ENCODE measurements at regions not wholly inside any gene's neighbourhood (a gene's known extent, or its start where the extent isn't known, plus 50 kb on each side); places are given as distances from the start of the nearest gene placed in this dataset.

GRCh38 chr3:89889386-89889785, 782.0 kb downstream of the EPHA3 start:
- H3K9ac ChIP-seq (replicated peaks in 1 of 4; ENCODE audit: extremely low read depth in 1 of 4, low read depth in 3 of 4, low read length in 3 of 4) = no peak overlapping the region
- no peak overlapping the region for H3K18ac ChIP-seq (ENCODE audit: extremely low read depth, low read length)
- no peak overlapping the region; the same call in 1 of the 2 replicates for H2BK12ac ChIP-seq (ENCODE audit: low read depth, low read length)
- H3K4me3 ChIP-seq (ENCODE audit: extremely low read depth in 1 of 4, insufficient read depth in 2 of 4, low read depth in 3 of 4, low read length in 4 of 4) = no peak overlapping the region; a peak in 1 of 8 replicates
- peak overlapping the region; percentile 4 for H4K91ac ChIP-seq (replicated peaks; ENCODE audit: insufficient read length, low read length)
- H3K23me2 ChIP-seq (ENCODE audit: low read depth, low read length) = no peaks in the 10 kb centered on the region
- TF ChIP-seq SAP30 (IDR thresholded peaks at IDR 0.05; ENCODE audit: insufficient read depth, insufficient replicate concordance, low read length) (no peak), SIN3A (conservative IDR thresholded peaks at IDR 0.05 in 1 of 2, IDR thresholded peaks at IDR 0.05 in 1 of 2; ENCODE audit: low read depth in 1 of 2, low read length in 2 of 2) (no peak), TCF12 (IDR thresholded peaks at IDR 0.05; ENCODE audit: low read depth, low read length) (0 out of 2 replicates have a peak, but pooled peaks have one; percentile 35), ASH2L (IDR thresholded peaks at IDR 0.05; ENCODE audit: low read length) (peak; percentile 31)
- H3K79me1 ChIP-seq (ENCODE audit: low read depth, low read length) = no peaks in the 10 kb centered on the region
- FAIRE-seq (peak; percentile 81), DNase-seq (ENCODE audit: low read depth in 1 of 2, low spot score in 2 of 2) (peak in 1 of 2 experiments; percentile 10)
- no peak overlapping the region for H3K56ac ChIP-seq (replicated peaks; ENCODE audit: insufficient read length, low read depth, low read length)
- H3K14ac ChIP-seq (ENCODE audit: insufficient read length) = no peak overlapping the region
- H3K27ac ChIP-seq (ENCODE audit: low read depth, low read length) = no peak overlapping the region
- peak overlapping the region; percentile 28; the same call in 1 of the 2 replicates for H2BK5ac ChIP-seq (ENCODE audit: low read depth, low read length)
- H3K27me3 ChIP-seq (replicated peaks in 1 of 4; ENCODE audit: control insufficient read depth in 3 of 4, extremely low read depth in 1 of 4, insufficient read depth in 3 of 4, low read length in 3 of 4) = no peaks in the 10 kb centered on the region
- no peak overlapping the region; the same call in 1 of the 2 replicates for H2AFZ ChIP-seq (ENCODE audit: low read length)
- no peak overlapping the region for H3K23ac ChIP-seq (ENCODE audit: insufficient read length)
- H4K20me1 ChIP-seq (replicated peaks in 1 of 2; ENCODE audit: control insufficient read depth in 1 of 2, insufficient read depth in 2 of 2, low read length in 2 of 2) = no peaks in the 10 kb centered on the region
- H3K9me3 ChIP-seq (ENCODE audit: insufficient read depth in 2 of 2, low read depth in 1 of 2, low read length in 1 of 2) = peaks cover 11% of the 10 kb centered on the region in 2 experiments
- H3K4me2 ChIP-seq (ENCODE audit: insufficient read depth in 1 of 2, low read depth in 2 of 2, low read length in 2 of 2) = peak overlapping the region; percentile 23 to 31; a peak in 2 of 4 replicates
- CTCF ChIA-PET (ENCODE audit: partially characterized antibody) = interaction anchor here (1.4 kb wide), 1 partner anchor 57 kb away, joined by 3 read pairs; no protein-coding TSS in a partner anchor
- H4K8ac ChIP-seq (ENCODE audit: extremely low read depth, insufficient read depth, low read length) = no peak overlapping the region
- no peaks in the 10 kb centered on the region for H3K79me2 ChIP-seq (ENCODE audit: control insufficient read depth in 1 of 2, insufficient read depth in 2 of 2, low read length in 2 of 2)
- peaks cover 0 to 8% (median 4%) of the 10 kb centered on the region in 4 experiments; a peak in 4 of 7 replicates for H3K4me1 ChIP-seq (replicated peaks in 1 of 4; ENCODE audit: control insufficient read depth in 3 of 4, insufficient read depth in 4 of 4, low read length in 3 of 4)
- no peak overlapping the region for H4K5ac ChIP-seq (ENCODE audit: insufficient read length, low read depth, low read length)
- H2BK15ac ChIP-seq (ENCODE audit: low read length) = no peak overlapping the region; the same call in 1 of the 2 replicates
- no peak overlapping the region for H2BK120ac ChIP-seq (replicated peaks; ENCODE audit: low read depth, low read length)
- peaks cover 0 to 3% (median 0%) of the 10 kb centered on the region in 4 experiments; a peak in 2 of 8 replicates for H3K36me3 ChIP-seq (ENCODE audit: control insufficient read depth in 2 of 4, insufficient read depth in 4 of 4, low read length in 3 of 4)
- 0 out of 2 replicates have a peak overlapping the region, but pooled peaks have one; percentile 1 for H2BK20ac ChIP-seq (ENCODE audit: low read length)
- POLR2A ChIA-PET (ENCODE audit: partially characterized antibody) = no interaction called here
- H3K4ac ChIP-seq (replicated peaks; ENCODE audit: insufficient read length, low read depth, low read length) = no peak overlapping the region
- H2AK5ac ChIP-seq (ENCODE audit: low read depth, low read length) = no peak overlapping the region

Measured in H1 (cell line).